Activated CD4-positive, alpha-beta T cell treated with anti-CD3 and anti-CD28 coated beads for 1 hour (primary cell): ENCODE measurements at regions not wholly inside any gene's neighbourhood (a gene's known extent, or its start where the extent isn't known, plus 50 kb on each side); places are given as distances from the start of the nearest gene placed in this dataset.
"Not testable (repeated sequence)": the region's sequence is repeated elsewhere in the genome, so short reads cannot be mapped to it uniquely, and the experiment has no call there.

Source experiments
- DNase-seq: peaks from one replicate; pipeline ENCODE4 v3.0.0-alpha.2; 2020

DNA sequence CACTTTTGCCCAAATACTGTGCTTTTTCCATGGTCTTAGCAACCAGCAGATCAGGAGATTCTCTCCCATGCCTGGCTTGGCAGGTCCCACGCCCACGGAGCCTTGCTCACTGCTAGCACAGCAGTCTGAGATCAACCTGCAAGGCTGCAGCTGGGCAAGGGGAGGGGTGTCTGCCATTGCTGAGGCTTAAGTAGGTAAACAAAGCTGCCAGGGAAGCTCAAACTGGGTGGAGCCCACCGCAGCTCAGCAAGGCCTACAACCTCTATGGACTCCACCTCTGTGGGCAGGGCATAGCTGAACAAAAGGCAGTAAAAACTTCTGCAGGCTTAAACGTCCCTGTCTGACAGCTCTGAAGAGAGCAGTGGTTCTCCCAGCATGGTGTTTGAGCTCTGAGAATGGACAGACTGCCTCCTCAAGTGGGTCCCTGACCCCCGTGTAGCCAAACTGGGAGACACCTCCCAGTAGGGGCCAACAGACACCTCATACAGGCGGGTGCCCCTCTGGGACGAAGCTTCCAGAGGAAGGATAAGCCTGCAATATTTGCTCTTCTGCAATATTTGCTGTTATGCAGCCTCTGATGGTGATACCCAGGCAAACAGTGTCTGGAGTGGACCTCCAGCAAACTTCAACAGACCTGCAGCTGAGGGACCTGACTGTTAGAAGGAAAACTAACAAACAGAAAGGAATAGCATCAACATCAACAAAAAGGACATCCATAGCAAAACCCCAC lies 132.8 kb upstream of the STARD13 start:
- DNase-seq: not testable (repeated sequence)

DNA sequence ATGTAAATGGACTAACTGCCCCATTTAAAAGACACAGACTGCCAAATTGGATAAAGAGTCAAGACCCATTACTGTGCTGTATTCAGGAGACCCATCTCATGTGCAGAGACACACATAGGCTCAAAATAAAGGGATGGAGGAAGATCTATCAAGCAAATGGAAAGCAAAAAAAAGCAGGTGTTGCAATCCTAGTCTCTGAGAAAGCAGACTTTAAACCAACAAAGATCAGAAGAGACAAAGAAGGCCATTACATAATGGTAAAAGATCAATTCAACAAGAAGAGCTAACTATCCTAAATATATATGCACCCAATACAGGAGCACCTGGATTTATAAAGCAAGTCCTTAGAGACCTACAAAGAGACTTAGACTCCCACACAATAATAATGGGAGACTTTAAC lies 134.6 kb upstream of the STARD13 start:
- DNase-seq: not testable (repeated sequence)

DNA sequence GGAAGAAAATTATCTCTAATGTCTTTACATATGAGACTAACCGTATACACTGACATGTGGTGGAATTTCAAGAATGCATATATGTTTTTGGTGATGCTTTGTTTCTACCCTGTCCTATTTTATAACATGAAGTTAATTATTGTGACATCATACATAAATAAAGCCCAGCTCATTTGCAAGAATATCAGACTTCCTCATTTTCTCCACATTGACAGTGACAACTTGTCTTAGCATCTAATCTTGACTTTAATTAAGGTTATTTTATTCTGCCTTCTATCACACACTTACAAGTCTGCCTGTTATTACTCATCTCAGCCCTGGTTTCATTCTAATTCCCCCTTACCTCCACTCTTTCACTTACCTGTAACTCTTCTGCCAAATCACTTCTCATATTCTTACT lies 140.6 kb upstream of the STARD13 start:
- DNase-seq: no peak

DNA sequence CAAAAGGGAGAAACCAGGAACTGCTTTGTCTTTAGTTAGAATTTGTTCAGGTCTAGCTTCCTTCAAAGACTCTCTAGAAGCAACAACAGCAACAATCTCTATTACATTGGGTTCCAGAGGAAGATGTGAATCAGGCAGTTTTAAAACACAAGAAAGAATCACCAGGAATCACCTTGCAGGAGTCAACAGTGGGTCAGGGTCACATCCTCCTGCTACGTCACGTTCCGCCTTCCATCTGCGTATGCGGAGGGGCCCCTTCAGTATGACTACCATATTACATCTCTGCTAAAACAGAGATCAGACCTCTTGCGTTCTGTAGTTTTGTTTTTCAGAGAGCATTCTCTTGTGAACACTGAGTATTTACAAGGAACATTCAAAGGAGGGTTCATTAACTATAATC lies 147.8 kb upstream of the STARD13 start:
- DNase-seq: no peak

DNA sequence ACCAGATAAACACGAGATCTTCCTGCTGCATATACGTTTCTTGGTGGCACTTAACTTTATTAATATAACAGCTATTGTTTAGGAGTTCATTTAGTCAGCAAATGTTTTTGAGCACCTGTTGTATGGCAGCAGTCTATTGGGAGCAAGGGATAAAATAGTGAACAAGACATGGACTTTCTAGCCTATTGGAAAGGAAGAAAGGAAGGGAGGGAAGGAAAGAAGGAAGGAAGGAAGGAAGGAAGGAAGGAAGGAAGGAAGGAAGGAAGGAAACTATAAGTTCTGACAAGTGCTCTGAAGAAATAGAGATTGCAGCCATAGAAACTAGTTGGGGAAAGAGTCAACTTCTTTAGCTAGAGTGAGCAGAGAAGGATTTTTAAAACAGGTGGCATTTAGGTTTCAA lies 149.1 kb upstream of the STARD13 start:
- DNase-seq: no peak

DNA sequence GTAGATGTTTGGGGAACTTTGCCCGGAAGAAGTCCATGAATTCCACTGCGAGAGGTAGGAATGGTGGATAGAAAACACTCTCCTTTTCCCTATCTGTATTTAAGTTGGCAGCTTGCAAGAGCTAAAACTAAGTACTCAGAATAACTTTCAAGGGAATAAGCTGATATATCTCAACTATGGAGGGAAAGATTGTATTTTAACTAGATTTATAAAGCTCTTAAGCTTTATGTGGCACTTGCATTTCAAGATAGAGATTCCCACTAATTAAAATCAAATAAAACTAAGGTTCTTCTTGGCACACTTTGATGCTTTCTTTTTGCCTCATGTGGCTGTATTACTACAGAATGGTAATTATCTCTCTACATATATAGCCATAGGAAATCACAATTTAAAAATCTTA lies 149.7 kb upstream of the STARD13 start:
- no peak for DNase-seq

DNA sequence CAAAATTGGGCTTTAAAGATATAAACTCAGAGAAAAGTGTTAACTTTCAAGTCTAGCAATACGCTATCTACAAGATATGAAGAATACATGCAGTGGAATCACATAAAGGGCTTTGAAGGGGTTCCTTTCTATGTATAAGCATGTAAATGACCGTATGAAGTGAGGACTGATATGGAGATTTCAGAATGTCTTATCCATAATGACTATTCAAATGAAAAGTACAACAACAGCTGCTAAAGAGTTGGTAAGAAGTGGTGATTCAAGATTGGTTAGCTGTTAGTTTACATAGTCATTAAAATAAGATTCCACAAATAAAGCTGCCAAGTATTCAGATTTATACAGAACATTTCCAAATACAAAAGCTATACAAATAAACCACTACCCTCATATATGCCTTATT lies 153.4 kb upstream of the STARD13 start:
- no peak for DNase-seq

DNA sequence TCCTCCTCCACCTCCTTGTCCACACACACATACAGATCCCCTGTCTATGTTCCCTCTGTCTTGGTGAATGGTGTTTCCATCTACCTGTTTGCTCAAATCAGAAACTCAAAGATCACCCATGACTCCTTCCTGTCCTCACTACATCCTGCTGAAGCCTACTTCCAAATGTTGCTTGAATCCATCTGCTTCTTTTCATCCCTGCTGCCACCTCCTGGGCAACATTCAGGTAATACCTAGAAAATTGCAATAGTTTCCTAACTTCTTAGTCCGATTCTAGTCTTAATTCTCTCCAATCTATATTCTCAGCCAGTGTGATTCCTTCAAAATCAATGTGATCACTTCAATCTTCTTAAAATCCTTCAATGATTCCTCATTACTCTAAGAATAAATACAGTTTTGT lies 155.5 kb upstream of the STARD13 start:
- no peak for DNase-seq

DNA sequence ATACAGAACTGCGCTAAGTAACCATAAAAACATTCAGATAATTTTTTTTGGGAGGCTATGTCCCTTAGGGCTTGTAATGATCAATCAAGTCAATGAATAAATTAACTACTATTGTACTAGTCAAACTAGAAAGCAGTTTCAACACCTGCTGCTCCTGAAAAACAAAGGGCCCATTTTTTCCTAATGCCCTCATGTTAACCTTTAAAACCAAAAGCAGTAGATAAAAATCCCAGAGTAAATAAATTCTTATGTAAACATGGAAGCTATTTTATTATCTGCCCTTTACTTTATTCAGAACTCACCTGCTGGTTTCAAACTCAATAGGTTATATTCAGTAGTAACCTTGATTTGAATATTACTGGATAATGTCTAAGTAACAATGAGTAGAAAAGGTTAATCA lies 159.5 kb upstream of the STARD13 start:
- no peak for DNase-seq

DNA sequence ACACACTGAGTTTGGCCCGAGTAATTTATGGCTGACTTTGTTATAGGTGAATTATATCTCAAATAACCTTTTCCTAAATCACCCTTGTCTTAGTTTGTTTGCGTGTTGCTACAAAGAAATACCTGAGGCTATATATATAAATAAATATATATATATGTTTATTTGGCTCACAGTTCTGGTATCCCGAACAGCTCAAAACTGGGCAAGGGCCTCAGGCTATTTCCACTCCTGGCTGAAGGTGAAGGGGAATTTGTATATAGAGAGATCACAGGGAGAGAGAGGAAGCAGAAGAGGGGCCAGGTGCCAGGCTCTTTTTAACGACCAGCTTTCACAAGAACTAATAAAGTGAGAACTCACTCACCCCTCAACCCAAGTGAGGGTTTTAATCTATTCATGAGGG lies 159.9 kb upstream of the STARD13 start:
- DNase-seq: no peak

DNA sequence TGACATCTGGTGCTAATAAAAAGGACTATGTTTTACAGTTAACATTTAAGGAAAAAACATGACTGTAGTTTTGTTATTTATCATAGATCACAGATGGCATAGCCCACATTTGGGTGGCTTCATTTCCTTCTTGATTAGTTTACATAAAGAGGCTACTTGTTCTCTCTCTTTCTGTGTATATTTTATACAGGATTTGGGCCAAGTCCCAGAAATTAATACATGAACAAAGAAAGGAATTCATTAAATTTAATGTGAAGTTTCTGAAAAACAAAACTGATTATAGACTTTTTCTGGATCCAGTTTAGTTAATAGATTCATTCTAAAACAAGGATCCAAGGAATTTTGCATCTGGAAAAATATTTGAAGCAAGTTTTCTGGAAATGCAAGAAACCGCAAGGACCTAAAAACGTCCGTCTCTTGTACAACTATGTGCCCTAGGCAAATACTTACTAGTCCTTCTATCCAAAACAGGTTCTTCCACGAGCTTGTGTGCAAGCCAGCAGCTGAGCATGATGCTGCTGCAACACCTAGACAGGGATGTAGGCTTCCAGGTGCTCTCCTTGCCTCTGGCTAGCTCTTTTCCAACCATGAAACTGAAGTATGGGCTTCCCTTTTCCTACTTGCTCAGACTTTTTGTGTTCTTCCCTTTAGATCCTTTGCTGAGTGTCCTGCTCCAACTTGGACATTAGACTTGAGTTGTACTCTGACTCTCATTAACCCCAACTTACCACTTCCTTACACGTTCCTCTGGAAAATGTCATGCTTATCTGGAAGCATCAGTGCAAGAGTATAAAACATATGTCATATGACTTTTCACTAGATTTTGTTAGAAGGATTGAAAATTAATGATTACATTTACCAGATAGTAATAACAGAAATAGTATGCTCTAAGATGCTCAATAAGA lies 161.5 kb upstream of the STARD13 start:
- DNase-seq: no peak

DNA sequence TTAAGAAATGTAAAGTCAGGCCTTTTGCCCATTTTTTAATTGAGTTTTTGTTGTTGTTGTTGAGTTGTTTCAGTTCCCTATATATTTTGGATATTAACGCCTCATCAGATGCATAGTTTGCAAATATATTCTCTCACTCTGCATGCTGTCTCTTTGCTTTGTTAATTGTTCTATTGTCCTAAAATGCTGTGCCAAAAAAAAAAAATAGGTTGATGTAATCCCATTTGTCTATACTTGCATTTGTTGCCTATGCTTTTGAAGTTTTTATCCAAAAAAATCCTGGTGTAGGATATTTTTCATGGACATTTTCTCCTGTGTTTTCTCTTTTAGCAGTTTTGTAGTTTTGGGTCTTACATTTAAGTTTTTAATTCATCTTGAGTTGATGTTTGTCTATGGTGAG lies 163.3 kb upstream of the STARD13 start:
- no peak for DNase-seq

DNA sequence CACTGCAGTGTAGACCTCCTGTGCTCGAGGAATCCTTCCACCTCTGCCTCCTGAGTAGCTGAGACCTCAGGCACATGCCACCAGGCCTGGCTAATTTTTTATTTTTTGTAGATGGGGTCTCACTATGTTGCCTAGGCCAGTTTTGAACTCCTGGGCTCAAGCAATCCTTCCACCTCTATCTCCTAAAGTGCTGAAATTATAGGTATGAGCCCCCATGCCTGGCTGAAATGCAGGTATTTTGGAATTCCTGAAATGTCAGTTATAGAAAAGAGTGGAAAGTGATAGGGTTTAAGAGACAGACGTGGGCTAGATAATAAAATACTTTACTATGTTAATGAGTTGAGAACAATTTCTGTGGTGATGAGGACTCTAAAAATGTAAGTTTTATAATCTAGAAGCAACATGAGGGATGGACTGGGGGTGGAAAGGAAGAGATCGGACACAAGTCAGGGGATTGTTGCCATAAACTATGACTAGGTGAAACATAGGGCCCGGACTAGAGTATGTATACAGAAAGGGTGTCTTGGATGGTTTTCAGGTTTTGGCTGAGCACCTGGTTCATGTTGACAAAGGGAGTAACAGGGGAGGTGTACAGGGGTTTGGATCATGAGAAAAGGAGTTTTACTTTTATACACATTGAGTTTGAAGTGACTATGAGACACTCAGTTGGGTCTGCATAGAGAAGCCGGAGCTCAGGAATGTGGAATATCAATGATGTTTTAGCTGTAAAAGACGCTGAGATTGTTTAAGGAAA lies 165.6 kb upstream of the STARD13 start:
- no peak for DNase-seq

DNA sequence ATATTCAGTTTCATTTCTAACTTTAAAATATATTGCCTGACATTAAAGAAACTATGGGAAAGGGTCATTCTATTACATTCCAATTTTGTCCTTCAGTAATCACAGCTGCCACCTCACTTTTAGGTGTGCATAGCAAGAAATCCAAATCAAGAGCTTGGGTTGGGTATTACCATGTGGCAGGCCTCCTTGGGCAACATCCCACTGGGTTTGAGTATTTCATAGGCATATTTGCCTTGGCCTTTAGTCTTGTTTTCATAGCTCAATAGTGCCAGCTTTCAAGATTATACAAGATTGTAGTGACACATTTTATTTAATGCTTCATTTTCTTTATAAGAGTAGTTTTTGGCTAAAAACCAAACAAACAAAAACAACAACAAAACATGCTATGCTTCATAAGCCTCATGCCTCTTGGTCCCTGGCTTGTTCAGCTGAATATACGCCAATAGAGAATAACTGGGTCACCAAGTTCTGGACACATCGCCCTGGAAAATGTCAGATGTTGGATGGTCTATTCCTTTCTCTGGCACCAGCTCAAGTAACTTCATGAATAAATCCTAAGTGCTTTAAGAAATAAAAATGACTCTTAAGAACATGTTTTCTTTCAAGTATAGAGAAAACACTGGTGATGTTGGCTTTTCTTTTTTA lies 167.4 kb upstream of the STARD13 start:
- DNase-seq: no peak

DNA sequence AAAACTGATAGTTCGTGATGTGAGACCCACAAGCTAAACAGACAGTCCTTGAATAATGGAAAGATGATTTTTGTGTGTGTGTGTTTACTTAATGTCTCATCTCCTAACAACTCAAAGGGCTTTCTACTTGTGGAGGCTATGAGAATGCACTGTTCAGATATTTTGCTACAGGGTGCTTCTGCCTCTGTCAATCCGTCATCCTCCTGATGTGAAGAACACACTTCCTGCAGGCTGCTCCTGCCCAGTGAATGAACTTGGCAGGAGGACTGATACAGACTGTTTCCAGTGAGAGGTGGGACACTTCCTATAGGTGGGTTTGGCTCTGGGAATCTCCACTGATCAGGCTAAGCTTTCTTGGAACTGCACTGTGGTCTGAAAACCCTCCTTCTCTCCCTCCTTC lies 168.4 kb upstream of the STARD13 start:
- no peak for DNase-seq

DNA sequence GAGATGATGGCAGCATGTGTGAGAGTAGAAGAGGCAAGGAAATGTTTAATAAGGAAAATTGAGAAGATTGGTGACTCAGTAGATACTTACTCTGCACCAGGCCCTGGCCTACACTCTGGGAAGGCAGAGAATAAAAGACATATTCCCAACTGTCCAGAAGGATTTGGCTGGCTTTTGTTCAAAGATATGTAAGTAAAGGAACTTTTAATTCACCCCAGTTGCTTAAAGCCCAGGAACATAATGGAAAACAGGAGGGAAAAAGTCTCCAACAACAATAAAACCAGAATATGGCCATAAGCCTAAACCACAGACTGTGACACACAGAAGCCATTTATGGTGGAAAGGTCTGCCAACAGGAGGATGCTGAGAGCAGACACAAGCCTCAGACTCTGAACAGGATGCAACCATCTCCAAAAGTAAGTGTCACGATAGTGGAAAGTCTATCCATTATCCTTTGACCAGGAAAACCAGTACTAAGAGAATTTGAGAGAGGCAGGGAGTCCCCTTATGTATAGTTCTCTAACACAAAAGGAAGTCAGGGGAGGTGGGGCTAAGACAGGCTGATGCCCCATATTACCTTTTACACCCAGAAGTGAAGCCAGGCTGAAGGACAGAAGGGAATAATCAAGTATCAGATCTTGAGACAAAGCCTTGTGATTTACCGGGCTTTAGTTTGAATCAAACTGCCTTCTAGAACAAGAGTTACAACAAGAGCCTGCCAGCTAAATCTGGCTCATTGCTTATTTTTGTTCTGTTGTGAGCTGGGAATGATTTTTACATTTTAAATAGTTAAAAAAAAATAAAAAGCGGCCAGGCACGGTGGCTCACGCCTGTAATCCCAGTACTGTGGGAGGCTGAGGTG lies 169.5 kb upstream of the STARD13 start:
- DNase-seq: no peak

DNA sequence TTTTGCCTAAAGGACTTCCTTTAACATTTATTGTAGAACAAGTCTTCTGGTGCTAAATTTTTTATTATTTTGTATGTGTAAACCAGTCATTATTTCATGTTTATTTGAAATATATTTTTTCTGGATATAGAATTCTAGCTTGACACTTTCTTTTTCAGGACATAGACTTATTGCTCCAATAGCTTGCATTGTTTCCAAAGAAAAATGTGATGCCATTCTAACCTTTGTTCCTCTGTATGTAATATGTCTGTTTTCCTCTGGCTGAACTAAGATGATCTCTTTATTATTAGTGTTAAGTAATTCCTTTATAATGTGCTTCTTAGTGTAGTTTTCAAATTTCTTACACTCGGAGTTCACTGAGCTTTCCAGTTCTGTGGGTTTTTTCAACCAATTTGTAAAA lies 174.1 kb upstream of the STARD13 start:
- DNase-seq: no peak

DNA sequence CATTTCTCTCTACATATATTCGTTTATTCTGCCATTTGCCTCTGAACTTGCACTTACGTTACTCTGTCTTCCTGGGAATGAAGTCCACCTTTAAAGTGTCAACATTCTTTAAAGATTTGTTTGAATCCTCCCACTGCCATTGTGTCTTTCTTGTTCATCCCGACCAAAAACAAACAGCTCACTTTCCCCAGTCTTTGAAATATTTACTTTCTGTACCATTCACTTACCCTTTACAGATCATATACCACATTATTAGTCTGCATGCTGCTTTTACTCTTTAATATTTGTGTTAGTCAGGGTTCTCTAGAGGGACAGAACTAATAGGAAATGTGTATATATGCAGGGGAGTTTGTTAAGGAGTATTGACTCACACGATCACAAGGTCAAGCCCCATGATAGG lies 176.6 kb upstream of the STARD13 start:
- DNase-seq: no peak

DNA sequence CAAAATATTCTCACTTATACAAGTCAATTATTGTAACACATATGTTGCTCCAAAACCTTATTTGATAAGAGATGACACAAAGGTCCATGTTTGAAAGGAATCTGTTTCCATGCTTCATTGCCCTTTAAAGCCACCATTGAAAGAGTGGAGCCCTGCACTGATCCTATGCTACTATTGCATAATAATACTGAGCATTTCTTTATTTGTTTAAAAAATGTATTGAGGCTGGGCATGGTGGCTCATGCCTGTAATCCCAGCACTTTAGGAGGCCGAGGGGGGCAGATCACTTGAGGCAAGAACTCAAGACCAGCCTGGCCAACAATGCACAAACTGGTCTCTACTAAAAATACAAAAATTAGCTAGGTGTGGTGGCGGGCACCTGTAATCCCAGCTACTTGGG lies 178.8 kb upstream of the STARD13 start:
- DNase-seq: no peak

DNA sequence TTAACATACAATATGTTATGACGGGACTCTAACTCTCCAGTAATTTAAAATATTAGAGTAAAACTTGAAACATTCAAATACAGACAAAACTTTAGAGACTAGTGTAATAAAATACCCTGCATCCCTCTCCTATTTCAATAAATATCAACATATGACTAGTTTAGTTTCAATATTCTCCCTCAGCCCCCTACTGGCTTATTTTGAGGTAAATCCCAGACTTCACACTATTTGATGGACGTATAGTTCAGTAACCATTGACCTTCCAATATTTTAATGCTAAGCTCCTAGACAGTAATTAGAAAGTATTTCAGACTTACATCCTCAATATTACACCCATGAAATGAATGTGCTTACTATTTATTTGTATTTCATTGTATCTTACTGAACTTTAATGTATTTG lies 180.7 kb upstream of the STARD13 start:
- no peak for DNase-seq

DNA sequence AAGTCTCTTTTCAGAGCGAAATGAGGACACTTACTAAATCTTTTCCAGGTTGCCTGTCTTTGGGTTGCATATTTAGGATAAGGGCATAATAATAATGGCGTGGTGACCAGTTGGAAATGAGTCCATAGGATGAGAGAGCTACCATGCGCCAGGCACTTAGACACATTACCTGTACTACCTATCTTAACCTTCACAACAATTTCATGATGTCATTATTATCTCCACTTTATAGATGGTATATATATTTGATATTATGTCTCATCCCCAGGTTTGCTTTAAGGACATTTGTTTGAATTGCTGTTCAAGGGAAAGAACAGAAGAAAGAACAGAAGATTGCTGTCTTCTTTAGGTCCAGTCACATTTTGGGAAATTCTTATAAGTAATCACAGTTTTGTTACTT lies 182.0 kb upstream of the STARD13 start:
- no peak for DNase-seq

DNA sequence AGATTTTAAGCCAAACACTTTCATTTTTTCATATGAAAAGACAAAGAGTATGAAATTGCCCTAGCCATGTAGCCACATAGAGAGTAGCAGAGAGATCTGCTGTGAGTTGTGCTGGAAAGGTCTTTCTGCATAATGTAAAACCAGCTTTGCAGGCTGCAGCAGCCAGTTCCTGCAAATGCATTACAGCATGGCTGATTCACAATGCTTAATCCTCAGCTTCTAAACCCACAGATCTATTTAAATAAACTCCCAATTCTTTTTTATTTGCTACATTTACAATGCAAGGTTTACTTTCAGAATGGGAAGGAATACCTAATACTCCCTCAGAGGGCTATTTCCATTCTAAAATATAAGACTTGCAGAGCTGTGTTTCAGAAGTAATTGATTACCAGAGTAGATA lies 185.6 kb upstream of the STARD13 start:
- DNase-seq: no peak
